ENCODE measurements at regions not wholly inside any gene's neighbourhood (a gene's known extent, or its start where the extent isn't known, plus 50 kb on each side); places are given as distances from the start of the nearest gene placed in this dataset.

DNA sequence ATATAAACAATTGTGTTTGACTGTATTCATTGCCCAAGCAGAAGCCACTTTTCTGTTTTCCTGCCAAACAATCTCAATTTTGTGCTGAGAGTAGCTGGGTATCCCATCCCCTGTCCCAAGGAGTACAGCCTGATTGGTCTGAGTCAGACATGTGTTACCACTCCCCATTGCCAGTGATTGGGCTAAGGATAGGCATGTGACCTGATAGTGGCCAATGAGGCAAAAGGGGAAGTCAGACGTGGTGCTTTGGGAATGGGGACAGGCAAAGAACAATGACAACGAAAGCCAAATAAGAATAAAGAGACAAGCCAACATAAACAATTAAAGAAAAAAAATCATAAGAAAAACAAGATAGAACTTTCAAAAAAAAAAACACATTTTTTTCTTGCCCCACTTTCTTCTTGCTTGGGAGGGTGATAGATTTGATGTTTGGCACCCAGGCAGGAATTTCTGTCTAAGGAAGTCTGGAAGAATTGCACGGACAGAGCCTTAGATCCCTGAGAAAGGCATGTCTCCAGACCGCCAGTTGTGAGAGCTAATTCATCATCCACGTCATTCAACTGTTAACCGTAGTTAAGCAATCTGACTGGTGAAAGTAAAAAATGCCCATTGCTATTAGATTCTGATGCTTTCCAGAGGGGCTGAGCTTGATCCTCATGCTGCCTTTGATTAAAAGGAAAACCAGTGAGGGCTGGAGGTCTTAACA is 626.6 kb upstream of the TMEM132C start:
- DNase-seq (ENCODE audit: low read depth in 4 of 4, low spot score in 3 of 4) = no peak

DNA sequence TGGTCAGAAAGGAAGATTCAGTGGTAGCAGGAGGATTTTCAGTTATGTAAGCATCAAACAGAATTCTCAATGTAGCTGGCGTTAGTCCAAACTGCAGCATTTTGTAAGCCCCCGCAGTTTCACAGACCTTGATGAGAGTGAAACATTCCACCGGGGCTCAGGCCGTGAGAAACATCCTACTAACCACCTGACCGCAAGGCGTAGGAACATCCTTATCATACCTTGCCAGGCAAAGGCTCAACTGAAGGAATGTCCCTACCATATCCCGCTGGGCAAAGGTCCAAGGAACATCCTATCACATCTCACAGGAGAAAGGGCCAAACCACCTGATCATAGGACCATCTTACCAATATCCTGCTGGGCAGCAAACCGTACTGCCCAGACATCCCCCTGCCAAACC is 624.8 kb upstream of the TMEM132C start:
- DNase-seq (ENCODE audit: low read depth in 4 of 4, low spot score in 3 of 4) = no peak

DNA sequence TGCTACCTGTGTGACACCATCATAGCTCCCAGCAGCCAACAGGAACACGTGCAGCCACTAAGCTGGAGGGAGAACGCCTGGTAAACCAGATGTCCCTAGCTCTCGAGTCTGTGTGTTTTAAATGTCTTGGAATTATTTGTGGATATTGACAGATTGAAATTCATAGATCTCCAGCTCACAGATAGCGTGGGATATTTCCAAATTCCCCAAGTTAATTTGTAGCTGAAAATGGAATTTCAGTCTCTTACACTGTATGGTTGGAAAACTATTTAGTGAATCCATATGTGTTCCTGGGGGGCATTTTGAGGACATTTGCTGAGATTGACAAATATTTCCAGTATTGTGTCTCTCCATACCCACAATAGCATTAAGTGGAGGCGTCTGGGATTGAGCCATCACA is 618.6 kb upstream of the TMEM132C start:
- DNase-seq (ENCODE audit: low read depth in 4 of 4, low spot score in 3 of 4) = no peak

DNA sequence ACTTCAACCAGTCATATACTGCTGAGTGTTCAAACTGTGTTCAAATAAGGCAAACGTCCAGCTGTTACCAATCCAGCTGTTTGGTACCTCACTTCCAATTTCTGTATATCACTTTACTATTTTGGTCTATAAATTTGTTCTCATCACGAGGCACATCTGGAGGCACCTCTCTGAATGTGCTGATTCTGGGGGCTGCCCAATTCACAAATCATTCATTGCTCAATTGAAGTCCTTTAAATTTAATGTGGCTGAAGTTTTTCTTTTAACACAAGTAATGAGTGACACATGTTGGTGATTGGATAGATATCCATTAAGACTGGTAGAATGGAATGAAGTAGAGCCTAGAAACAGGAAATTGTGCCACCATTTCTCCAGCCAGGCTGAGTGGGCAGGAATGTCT is 617.0 kb upstream of the TMEM132C start:
- no peak for DNase-seq (ENCODE audit: low read depth in 4 of 4, low spot score in 3 of 4)

DNA sequence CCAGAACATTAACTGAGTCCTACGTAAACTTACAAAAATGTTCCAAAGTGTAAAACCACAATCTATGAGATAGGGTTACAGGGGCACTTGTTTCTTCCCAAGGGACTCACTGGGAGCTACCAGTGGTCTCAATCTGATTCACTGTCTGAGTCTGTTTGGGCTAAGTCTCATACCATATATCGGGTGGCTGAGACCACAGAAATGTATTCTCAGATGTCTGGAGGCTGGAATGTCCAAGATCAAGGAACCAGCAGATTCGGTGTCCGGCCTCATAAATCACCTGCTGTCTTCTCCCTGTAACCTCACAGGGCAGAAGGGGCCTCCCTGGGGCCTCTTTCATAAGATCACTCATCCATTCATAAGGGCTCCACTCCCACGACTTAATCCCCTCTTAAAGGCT is 616.3 kb upstream of the TMEM132C start:
- DNase-seq (ENCODE audit: low read depth in 4 of 4, low spot score in 3 of 4) = no peak

DNA sequence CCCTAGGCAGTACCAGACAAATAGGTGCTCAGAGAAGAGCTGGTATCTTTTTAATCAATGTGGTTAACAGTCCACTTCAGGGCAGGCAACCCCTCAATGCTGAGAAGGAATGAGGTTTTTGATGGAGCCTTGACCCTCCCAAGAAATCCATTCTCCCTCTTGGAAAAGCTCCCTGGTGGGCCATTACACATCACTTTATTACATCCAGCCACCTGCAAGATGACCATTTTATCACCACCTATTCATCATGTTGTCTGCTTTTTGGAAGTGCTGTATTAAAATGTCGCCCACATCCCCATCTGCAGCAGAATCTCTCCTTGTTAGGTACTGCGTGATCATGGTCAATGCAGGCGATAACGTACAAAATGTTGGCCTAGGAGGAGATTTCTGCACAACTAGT is 614.7 kb upstream of the TMEM132C start:
- no peak for DNase-seq (ENCODE audit: low read depth in 4 of 4, low spot score in 3 of 4)

DNA sequence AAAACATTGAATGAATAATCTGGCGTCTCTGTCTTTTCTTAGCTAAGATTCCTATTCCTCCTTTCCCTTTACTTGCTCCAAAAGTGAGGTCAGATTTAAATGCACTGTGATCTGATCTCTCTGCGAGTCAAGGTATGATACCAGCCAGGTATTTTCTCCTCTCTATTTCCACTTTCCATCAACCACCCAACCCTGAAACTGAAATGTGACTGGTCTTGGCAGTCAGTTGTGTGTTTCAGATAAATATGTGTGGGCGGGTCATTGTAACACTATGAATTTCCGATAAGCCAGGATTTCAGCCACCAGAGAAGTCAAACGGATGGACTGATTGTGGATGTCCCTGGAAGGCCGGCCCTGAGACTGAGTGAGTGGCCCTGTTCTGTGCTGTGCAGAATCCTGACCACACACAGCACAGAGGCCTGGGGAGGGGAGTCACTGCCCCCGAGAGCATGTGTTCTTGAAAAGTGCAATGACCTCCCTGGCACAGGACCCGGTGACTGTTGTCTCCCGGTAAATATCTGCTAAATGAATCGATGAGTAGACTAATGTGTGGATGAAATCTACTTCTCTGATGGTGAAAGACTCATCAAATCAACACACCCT is 612.5 kb upstream of the TMEM132C start:
- DNase-seq (ENCODE audit: low read depth in 4 of 4, low spot score in 3 of 4) = no peak

DNA sequence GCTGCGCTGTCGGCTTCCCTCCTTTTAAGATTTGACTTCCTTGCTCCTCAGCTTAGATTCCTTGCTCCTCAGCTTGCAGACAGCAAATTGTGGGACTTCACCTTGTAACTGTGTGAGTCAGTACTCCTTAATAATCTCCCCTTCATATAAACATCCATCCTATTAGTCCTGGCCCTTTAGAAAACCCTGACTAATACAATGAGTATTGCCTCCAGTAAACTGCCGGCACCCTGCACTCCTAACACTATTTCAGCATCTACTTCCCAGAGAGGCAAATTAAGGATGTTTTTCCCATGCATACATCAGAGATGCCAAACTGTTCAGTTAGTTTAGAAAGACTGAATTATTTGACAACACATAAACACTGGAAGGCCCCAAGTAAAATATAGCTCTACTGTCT is 611.3 kb upstream of the TMEM132C start:
- no peak for DNase-seq (ENCODE audit: low read depth in 4 of 4, low spot score in 3 of 4)

DNA sequence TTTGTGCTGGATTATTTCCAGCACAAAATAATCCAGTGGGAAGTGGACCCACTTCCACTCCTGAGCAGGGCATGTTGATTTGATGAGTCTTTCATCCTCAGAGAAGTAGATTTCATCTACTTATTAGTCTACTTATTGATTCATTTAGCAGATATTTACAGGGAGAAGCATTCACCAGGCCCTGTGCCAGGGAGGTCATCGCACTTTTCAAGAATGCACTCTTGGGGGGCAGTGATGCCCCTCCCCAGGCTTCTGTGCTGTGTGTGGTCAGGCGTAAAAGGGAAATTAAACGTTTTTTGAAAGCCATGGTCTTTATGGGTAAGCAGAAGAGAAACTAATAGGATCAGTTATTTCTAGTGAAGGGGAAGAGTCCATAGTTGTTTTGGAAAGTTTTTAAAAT is 610.7 kb upstream of the TMEM132C start:
- DNase-seq (ENCODE audit: low read depth in 4 of 4, low spot score in 3 of 4) = no peak

DNA sequence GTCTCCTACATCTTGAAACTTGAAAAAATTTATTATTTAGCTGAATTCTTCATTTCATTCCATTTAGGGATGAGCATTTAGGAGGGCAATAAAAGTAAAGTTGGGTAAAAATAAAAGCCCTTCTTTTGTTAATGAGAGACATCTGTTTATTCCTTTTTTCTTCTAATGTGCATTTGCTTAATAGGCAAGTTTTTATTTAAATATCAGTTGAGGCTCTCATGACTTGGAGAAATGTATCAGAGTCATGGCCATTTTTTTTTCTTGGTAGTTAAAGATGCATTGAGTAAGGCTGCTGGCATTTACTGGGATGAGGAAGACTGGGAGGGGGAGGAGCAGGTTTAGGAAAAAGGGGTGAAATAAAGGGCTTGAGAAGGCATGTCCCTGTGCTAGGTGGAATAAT is 609.9 kb upstream of the TMEM132C start:
- no peak for DNase-seq (ENCODE audit: low read depth in 4 of 4, low spot score in 3 of 4)

DNA sequence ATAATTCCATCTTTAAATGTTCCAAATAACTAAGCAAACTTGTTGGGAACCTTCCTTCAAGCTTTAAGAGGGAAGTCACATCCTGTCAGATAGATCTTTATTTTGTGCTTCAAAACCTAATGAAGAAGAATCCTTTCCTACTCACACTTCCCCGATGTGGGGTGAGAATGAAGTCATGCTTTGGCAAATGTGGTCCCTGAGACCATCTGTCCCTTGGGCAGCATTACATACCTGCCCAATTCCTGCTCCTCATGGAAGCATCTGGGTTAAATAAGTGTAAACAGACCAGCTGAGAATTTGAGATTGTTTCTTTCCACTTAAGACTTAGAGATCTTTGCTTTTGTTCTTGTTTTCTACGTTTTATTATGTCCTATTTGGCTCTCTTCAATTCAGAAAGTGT is 606.0 kb upstream of the TMEM132C start:
- no peak for DNase-seq (ENCODE audit: low read depth in 4 of 4, low spot score in 3 of 4)

DNA sequence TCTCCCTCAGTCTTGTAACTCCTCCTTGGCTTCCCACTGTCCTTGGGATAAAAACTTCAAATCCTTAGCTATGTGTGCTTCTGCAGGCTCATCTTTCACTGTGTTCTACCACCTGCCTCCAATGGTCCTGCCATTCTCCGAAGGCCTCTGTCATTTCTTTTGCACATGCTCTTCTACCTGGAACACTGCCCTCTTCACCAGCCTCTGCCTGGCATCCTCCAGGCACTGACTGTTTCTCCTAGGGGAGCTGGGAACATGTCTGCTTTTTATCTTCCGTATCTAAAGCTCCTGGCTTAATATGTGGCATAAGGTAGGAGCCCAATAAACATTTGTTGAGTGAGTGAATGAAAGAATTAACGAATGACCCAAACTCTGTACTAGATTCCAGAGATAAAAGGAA is 603.3 kb upstream of the TMEM132C start:
- no peak for DNase-seq (ENCODE audit: low read depth in 4 of 4, low spot score in 3 of 4)

DNA sequence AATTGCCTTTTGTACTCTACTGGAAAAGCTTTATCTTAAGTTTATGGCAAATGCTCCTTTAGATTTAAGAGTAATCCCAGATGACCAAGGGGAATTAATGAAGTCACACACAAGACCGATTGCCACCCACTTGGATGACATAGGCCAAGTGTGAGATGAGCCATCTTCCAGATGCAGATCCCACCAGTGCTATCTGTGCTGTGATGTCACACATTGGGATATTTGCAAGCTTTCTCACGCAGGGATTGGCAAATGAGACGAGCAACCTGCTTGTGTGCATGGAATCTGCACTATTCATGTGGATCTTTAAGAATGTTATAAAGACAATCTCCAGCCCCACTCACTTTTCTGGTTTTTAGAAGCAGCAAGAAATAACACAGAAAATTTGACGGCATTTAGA is 602.1 kb upstream of the TMEM132C start:
- no peak for DNase-seq (ENCODE audit: low read depth in 4 of 4, low spot score in 3 of 4)

DNA sequence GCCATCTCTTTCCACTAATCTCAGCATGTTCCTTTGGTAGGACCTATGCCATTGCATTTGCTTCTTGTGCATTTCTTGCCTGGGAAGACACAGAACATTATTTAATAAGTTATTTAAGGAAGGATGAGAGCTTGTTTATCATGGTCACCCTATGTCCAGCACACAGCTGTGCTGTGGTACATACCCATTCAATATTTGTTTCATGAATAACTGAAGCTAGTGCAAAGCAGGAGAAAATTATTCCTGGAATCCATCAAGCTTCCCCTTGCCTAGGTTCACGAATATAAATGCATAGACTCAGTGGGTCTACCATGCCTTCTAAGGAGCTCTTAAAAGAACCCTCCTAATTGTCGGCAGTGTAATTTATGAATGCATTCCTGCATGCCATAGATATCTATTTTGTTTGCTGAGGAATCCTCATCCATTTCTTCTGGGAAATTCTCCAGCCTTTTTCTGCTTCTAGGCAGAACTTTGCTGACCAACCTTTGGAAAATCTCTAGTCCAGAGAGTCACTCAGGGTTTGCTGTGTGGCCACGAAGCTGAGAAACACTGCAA is 599.8 kb upstream of the TMEM132C start:
- no peak for DNase-seq (ENCODE audit: low read depth in 4 of 4, low spot score in 3 of 4)

DNA sequence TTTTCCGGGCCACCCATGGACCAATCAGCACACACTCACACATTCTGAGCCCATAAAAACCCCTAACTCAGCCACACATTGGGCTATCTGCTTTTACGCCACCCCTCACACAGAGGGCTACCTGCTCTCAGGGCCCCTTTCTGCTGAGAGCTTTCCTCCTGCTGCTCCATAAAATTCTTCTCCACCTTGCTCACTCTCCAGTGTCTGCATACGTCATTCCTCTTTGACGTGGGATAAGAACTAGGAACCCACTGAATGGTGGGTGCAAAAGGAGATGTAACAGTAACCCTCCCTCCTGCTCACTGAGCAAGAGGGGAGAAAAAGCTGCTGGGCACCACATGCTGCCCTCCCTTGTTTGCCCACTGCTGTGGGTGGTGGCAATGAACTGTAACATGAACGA is 596.7 kb upstream of the TMEM132C start:
- no peak for DNase-seq (ENCODE audit: low read depth in 4 of 4, low spot score in 3 of 4)

DNA sequence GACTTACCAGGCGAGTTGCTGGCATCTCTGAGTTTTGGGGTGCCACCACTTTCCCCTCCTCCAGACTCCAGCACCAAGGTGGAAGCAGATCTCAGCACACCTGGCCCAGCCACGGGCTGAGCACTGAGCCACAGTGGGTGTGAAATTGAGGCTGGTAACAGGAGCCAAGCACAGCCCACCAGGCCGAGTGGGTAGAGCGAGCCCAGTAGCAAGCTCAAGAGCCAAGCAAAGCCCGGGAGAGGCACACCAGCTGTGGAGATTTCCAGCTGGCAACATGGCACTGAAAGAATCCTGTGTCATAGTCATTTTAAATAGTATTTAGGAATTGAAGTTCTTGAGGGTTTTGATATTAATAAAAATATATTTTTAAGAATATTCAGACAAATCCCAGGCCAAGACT is 596.2 kb upstream of the TMEM132C start:
- no peak for DNase-seq (ENCODE audit: low read depth in 4 of 4, low spot score in 3 of 4)

DNA sequence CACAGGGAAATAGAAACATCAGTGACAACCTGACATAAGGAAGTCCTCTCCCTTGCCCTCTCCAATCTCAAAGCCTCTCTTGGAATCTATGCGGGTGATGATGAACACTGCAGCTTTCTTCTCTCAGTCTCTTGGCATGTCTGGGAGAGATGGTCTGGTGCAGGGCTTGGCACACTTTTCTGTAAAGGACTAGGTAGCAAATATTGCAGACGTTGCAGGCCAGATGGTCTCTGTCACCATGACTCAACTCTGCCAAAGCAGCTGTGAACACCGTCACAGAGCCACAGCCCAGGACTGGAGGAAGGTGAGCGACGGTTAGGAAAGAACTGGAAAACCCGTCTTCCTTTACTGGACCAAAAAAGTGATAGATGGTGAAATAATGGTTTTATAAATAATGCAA is 591.0 kb upstream of the TMEM132C start:
- DNase-seq (ENCODE audit: low read depth in 4 of 4, low spot score in 3 of 4) = no peak

DNA sequence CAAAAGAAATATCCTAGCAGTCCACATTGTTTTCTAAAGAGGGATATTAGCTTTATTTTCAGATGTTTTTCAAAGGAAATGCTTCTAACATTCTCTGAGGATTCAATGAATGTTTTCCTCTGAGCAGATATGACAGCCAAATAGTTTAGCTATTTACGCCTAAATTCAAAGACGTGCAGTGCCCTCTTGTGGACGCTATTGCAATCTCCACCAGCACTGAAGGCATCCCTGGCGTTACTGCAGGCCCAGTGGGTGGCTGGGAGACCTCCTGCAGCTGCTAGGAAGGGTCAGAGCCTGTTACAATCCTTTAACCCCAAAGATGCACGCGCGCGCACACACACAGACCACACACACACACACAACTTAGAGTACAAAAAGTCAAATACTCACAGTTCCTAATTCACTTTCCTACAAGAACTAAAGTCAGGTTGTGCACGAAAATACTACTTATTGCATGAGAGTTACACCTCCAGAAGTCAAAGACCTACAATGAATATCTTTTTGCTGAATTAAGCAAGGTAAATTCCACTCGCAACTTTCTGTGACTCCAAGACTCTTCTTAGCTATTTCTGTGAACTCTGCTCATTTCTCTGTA is 589.3 kb upstream of the TMEM132C start:
- DNase-seq (ENCODE audit: low read depth in 4 of 4, low spot score in 3 of 4) = peak; percentile 65 to 73 (median 68)

DNA sequence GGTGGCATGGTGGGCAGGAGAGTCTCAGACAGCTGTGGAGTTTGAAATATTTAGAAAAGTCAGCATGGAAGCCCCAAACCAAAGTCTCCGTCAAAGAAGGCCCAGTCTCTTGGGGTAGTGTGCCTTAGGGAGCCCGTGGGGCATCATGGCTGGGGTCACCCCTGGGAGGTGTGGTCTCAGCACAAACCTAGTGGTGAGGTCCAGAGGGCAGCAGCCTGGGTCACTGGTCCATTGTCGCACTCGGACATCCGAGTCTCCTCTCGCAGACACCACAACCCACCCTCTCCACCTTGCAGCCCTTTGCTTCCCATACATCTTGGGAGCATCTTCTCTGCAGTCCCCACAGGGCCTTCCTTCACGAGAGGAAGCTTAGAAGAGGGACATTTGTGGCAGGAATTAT is 588.0 kb upstream of the TMEM132C start:
- no peak for DNase-seq (ENCODE audit: low read depth in 4 of 4, low spot score in 3 of 4)

DNA sequence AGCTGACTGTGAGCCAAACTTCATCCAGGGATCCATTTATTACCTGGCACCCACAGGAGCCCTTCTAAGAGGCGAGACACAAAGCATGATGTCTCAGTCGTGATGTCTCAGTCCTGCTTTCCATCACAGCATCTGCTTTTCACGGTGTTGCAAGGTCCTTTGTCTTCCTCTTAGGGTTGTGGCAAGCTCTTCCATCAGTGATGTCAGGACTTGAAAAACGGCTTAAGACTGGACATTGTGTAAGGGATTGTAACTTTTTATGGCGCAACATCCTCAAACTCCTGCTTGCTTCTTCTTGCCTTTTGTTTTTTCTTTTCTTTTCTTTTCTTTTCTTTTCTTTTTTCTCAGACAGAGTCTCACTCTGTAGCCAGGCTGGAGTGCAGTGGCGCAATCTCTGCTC is 586.5 kb upstream of the TMEM132C start:
- no peak for DNase-seq (ENCODE audit: low read depth in 4 of 4, low spot score in 3 of 4)

DNA sequence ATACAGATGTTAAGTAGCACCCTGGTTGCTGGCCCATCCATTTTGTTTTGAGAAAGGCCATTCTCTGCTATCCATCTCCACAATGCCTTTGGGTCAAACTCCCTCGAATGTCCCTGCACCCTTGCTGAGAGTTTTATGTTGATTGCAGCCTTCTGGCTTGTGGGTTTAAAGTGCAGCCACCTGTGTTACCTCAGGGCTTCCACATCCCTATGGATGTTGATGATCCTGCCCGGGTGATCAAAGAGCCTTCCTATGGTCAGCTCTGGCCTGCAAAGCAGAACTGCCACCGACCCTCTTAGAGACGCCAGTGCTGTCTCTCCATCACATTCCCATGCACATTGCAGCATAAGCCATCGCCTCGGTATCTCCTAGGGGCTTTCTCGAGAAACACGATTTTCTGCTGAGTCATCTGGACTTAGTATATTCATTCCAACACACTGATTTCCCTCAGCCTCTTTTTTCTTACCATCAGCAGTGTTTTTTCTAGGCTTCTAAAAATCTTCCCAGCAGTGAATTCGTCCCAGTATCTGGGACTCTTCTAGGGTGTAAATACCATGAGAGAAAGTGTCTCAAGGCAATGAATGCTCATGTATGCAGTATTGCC is 585.7 kb upstream of the TMEM132C start:
- DNase-seq (ENCODE audit: low read depth in 4 of 4, low spot score in 3 of 4) = no peak

DNA sequence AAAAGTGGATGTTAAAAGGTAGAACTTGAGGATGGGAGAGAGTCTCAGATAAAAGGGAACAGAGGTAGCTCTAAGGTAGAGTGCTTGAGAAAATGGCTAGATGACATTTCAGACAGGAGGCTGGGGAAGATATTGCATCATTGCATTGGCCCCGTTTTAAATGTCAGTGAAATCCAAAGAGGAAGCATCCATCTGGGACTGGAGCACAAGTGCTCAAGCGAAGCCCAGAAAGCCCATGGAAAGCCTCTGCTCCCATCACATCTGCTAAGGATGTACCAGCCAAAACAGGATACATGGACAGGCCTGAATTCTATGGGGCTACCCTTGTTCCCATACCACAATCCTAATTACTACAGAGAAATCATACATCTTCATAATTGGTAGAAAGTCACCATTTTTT is 581.5 kb upstream of the TMEM132C start:
- DNase-seq (ENCODE audit: low read depth in 4 of 4, low spot score in 3 of 4) = no peak

All from right renal pelvis (tissue), 4 donors.